Vagina (tissue), 2 donors: ENCODE measurements at regions not wholly inside any gene's neighbourhood (a gene's known extent, or its start where the extent isn't known, plus 50 kb on each side); places are given as distances from the start of the nearest gene placed in this dataset.

Experiments used
- DNase-seq, 2 donors: peaks; one replicate each; pipeline ENCODE4 v3.0.0-alpha.2; 2017; ENCODE audit errors: extremely low spot score in 2 of 2
- H3K27ac ChIP-seq: fragments of 200-600 bp; sonication (generic); one replicate; pipeline ENCODE4 v1.5.1; 2019
- H3K27me3 ChIP-seq: fragments of 200-600 bp; sonication (generic); one replicate; pipeline ENCODE4 v1.5.1; 2019
- H3K36me3 ChIP-seq, 2 donors: fragments of 200-600 bp; sonication (generic); one replicate each; pipeline ENCODE4 v1.5.1; 2017 to 2019
- H3K4me1 ChIP-seq: fragments of 200-600 bp; sonication (generic); one replicate; pipeline ENCODE4 v1.5.1; 2019
- H3K4me3 ChIP-seq, 2 donors: fragments of 200-600 bp; sonication (generic); 1 replicate in 1 of 2; 2 replicates in 1 of 2; pipeline ENCODE4 v1.5.1; 2016 to 2019
- H3K9me3 ChIP-seq: fragments of 200-600 bp; sonication (generic); one replicate; pipeline ENCODE4 v1.5.1; 2019
- POLR2A ChIP-seq, 2 donors: fragments of 450-650 bp; IDR thresholded peaks; one replicate each; pipeline ENCODE4 v1.6.1; 2017; ENCODE audit warnings: antibody characterized with exemption in 2 of 2, mild to moderate bottlenecking in 2 of 2, moderate library complexity in 2 of 2
- POLR2AphosphoS5 ChIP-seq, 2 donors: sonication (generic); formaldehyde crosslinking; IDR thresholded peaks; one replicate each; pipeline ENCODE4 v1.9.0; 2017; ENCODE audit warnings: antibody characterized with exemption in 2 of 2, mild to moderate bottlenecking in 2 of 2, low read depth in 1 of 2; ENCODE audit not compliant: insufficient read depth in 1 of 2
- intact Hi-C: fragments of 100-400 bp; cut with DNase I; formaldehyde crosslinking; loops from one replicate; pipeline ENCODE4 v1.15.1; 2023
- TF ChIP-seq, protein P1 (sequence below), 3 experiments: fragments of 450-650 bp in 2 of 3; fragments of 200-600 bp in 1 of 3; sonication (generic) in 1 of 3; IDR thresholded peaks; one replicate each; pipeline ENCODE4 v1.5.1; 2017 to 2019; ENCODE audit warnings: antibody characterized with exemption in 3 of 3, mild to moderate bottlenecking in 2 of 3, moderate library complexity in 2 of 3

DNA sequence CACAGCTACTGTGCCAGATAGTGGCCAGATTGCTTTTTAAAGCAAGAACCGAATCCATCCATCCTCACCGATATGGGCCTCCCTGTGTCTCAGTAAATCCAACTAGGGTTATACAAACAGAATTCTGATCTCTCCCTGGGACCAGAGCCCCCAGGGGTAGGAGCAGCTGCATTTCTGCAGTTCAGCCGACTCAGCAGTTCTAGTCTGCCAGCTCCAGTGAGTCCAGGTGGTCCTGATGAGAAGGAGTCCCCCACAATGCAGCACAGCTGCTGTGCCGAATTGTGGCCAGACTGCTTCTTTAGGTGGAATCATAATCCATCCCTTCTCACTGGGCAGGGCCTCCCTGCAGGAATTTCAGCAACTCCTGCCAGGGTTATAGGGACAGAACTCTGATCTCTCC, 532.9 kb downstream of the ACTRT1 start:
- no peak for DNase-seq
- no peaks in the 10 kb centered on the region for H3K36me3 ChIP-seq
- no peaks in the 10 kb centered on the region for H3K4me1 ChIP-seq
- H3K27me3 ChIP-seq: no peaks in the 10 kb centered on the region
- no peak for TF ChIP-seq POLR2A (IDR thresholded peaks at IDR 0.05)
- TF ChIP-seq, protein P1, sequence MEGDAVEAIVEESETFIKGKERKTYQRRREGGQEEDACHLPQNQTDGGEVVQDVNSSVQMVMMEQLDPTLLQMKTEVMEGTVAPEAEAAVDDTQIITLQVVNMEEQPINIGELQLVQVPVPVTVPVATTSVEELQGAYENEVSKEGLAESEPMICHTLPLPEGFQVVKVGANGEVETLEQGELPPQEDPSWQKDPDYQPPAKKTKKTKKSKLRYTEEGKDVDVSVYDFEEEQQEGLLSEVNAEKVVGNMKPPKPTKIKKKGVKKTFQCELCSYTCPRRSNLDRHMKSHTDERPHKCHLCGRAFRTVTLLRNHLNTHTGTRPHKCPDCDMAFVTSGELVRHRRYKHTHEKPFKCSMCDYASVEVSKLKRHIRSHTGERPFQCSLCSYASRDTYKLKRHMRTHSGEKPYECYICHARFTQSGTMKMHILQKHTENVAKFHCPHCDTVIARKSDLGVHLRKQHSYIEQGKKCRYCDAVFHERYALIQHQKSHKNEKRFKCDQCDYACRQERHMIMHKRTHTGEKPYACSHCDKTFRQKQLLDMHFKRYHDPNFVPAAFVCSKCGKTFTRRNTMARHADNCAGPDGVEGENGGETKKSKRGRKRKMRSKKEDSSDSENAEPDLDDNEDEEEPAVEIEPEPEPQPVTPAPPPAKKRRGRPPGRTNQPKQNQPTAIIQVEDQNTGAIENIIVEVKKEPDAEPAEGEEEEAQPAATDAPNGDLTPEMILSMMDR (IDR thresholded peaks at IDR 0.05): no peak
- no peak for TF ChIP-seq POLR2AphosphoS5 (IDR thresholded peaks at IDR 0.05; ENCODE audit: insufficient read depth in 1 of 2, low read depth in 1 of 2)
- intact Hi-C loops: no loop called here
- H3K9me3 ChIP-seq: no peaks in the 10 kb centered on the region
- H3K4me3 ChIP-seq: no peak overlapping the region
- H3K27ac ChIP-seq: no peak overlapping the region

DNA sequence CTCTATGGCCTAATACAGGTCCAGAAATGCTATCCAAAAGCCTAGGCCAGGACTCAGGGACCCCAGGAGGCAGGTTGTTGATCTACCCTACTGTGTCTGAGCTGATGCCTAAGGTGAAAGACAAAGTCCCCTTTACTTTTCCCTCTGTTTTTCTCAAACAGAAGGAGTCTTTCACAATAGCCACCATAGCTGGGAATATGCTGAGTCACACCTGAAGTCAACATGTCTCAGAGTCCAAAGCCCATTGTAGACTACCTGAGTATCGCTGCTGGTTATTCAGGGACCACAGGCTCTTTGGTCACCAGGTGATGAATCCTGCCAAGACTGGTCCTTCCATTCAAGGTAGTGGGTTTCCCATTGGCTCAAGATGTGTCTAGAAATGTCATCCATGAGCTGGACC, 562.2 kb downstream of the ACTRT1 start:
- Histone ChIP-seq H3K27ac (no peak overlapping the region), H3K36me3 (no peaks in the 10 kb centered on the region), H3K27me3 (no peaks in the 10 kb centered on the region), H3K4me1 (no peaks in the 10 kb centered on the region), H3K9me3 (peaks cover 4% of the 10 kb centered on the region), H3K4me3 (no peak overlapping the region)
- TF ChIP-seq, protein P1 (IDR thresholded peaks at IDR 0.05): no peak
- TF ChIP-seq POLR2A (IDR thresholded peaks at IDR 0.05): no peak
- TF ChIP-seq POLR2AphosphoS5 (IDR thresholded peaks at IDR 0.05; ENCODE audit: insufficient read depth in 1 of 2, low read depth in 1 of 2): no peak
- intact Hi-C loops: no loop called here
- no peak for DNase-seq

DNA sequence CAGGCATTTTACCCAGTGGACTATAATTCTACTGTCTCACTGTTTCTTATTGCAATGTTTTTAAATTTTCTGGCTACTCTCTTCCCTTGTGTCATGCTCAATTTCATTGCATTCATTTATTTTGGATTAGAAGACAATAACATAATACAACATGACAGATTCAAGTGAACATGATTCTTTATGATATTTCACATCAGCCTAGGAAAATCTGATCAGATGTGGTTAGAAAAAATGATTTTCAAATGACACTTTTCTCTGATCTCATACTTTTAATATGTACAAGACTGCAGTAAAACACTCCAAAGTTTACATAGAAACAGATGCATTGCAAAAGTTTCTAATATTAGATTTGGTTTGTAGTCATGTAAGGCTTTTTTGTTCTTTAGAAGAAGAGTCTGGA, 586.0 kb downstream of the ACTRT1 start:
- H3K9me3 ChIP-seq: no peaks in the 10 kb centered on the region
- no peaks in the 10 kb centered on the region for H3K36me3 ChIP-seq
- no peak overlapping the region for H3K4me3 ChIP-seq
- H3K27me3 ChIP-seq: no peaks in the 10 kb centered on the region
- TF ChIP-seq, protein P1 (IDR thresholded peaks at IDR 0.05): no peak
- TF ChIP-seq POLR2AphosphoS5 (IDR thresholded peaks at IDR 0.05; ENCODE audit: insufficient read depth in 1 of 2, low read depth in 1 of 2) (no peak), POLR2A (IDR thresholded peaks at IDR 0.05) (no peak)
- intact Hi-C loops: no loop called here
- no peaks in the 10 kb centered on the region for H3K4me1 ChIP-seq
- DNase-seq: no peak
- H3K27ac ChIP-seq: no peak overlapping the region

DNA sequence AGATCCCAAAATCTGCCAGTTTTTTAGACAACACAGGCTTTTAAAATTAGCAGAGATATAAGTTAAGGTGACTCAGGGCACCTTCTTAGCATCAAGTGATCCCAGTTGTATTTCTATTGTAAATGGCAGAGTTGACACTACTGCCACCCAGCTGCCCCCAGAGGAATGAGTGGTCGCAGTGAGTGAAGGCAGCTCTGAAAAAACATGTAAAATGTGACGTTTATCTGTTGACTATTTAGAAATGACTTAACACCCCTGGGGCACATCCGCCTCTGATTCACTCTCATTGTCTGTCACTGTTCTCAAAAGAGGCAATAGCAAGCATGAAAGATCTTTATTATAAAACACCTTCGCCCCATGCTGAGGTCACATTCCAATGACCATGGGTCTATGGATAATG, 592.4 kb downstream of the ACTRT1 start:
- no peaks in the 10 kb centered on the region for H3K27me3 ChIP-seq
- no peak for DNase-seq
- no peaks in the 10 kb centered on the region for H3K4me1 ChIP-seq
- no peaks in the 10 kb centered on the region for H3K9me3 ChIP-seq
- H3K36me3 ChIP-seq: no peaks in the 10 kb centered on the region
- intact Hi-C loops: no loop called here
- TF ChIP-seq, protein P1 (IDR thresholded peaks at IDR 0.05): no peak
- TF ChIP-seq POLR2A (IDR thresholded peaks at IDR 0.05): no peak
- TF ChIP-seq POLR2AphosphoS5 (IDR thresholded peaks at IDR 0.05; ENCODE audit: insufficient read depth in 1 of 2, low read depth in 1 of 2): no peak
- no peak overlapping the region for H3K27ac ChIP-seq
- no peak overlapping the region for H3K4me3 ChIP-seq

DNA sequence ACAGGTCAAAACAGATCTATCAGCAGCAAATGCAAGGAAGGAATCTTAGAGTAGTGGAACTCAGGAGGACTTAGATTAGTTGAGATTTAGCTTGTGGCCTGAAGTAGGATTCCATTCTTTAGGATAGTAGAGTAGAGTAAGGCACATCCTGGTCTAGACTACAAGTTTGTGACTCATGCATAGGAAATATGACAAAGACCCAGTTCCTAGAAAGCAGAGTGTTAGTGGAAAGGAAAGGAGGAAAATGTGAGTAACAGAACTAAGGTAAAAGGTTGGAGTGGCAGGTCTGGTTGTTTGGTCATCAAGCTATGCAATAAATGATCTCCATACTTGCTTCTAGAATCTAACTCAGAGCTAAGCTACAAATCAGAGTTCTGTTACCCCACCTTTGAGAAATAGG, 595.0 kb downstream of the ACTRT1 start:
- TF ChIP-seq POLR2A (IDR thresholded peaks at IDR 0.05) (no peak), POLR2AphosphoS5 (IDR thresholded peaks at IDR 0.05; ENCODE audit: insufficient read depth in 1 of 2, low read depth in 1 of 2) (no peak)
- TF ChIP-seq, protein P1 (IDR thresholded peaks at IDR 0.05): no peak

More for the DNA sequence above, 595.0 kb downstream of the ACTRT1 start:
- H3K27me3 ChIP-seq: no peaks in the 10 kb centered on the region
- intact Hi-C loops: no loop called here
- DNase-seq: no peak
- no peak overlapping the region for H3K27ac ChIP-seq
- H3K4me1 ChIP-seq: no peaks in the 10 kb centered on the region
- H3K36me3 ChIP-seq: no peaks in the 10 kb centered on the region
- H3K4me3 ChIP-seq: no peak overlapping the region
- H3K9me3 ChIP-seq: no peaks in the 10 kb centered on the region
